D341Med (cell line): ENCODE measurements at regions not wholly inside any gene's neighbourhood (a gene's known extent, or its start where the extent isn't known, plus 50 kb on each side); places are given as distances from the start of the nearest gene placed in this dataset.

Experiments
- DNase-seq: peaks from one replicate; pipeline ENCODE4 v3.0.0; 2012; ENCODE audit warnings: low spot score

- DNase-seq, result no peak
Observed at GRCh38 chr11:134576286-134576685, 164.2 kb upstream of the B3GAT1 start.

- no peak for DNase-seq
Observed at GRCh38 chr11:134575504-134576230, 163.6 kb upstream of the B3GAT1 start.

DNA sequence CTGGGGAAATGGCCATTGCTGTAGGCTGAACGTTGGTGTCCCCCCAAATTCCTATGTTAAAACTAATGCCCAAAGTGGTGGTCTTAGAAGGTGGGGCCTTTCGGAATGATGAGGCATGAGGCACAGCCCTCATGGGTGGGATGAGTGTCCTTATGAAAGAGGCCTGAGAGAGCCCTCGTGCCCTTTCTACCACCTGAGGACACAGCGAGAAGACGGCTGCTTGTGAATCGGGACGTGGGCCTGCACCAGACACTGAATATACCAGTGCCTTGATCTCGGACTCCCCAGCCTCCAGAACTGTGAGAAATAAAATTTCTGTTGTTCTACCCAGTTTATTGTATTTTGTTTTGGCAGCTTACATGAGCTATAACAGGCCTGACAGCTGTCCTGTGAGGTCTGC is 162.9 kb upstream of the B3GAT1 start:
- DNase-seq, result no peak

- DNase-seq, result no peak
Observed at GRCh38 chr11:134574425-134574824, 162.4 kb upstream of the B3GAT1 start.

DNA sequence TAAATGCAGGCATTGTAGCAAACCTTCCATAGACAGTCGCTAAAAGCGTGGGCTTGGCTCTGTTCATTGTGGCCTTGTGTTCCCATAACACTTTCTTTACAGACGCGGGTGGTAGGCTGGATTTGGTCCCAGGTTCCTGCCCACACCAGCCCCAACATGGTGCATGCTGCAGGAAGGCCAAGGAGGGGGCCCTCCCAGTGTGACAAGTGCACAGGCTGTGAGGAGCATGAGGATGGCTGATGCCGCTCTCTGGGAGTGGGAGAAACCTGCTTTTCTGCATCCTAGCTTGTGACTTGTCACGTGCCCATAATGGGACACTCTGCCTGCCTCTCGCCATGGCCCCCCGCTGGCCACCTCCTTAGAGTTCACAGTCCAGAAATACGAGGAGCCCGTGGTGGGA is 161.8 kb upstream of the B3GAT1 start:
- no peak for DNase-seq

DNA sequence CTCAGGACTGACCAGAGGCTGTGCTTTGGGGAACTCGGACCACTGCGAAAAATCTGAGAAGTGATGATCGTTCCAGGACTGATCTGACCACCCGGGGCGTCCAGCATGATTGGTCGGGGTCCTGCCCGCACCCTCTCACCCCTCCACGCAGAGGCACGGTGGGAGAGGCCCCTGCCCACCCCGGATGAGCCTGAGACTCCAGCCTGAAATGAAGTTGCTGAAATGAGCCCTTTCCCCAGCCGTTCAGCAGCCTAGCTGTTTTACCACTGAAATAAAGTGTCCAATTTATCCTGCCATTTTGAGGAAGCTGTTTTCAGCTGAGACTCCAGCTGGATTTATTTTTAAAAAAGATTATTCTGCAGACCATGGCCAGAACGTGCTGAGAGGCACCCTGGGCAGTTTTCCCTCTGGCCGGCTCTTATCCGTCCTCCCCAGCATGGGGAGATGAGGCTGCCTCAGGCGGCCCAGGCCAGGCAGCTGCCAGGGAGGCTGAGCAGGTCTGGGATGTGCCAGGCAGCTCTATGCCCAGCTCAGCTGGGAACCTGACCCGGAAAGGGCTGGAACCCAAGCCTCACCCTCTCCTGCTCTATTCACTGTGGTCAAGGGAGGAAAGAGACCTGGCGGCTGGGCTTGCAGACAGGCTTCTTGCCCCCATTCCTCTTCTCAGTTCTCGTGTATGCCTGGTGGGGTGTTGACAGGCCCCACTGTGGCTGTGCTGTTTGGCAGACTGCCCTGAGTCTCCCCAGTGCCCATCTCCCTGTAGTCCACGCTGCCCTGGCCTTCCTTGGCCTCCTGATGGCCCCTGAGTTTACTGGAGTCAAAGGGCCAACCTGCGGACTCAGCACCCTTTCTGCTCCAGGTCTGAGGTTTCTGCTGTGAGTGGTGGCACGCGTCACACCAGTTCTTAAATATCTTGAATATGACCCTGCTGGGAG is 161.0 kb upstream of the B3GAT1 start:
- DNase-seq, result peak; percentile 12

- DNase-seq, result no peak
Observed at GRCh38 chr11:134571301-134571700, 159.3 kb upstream of the B3GAT1 start.

GRCh38 chr11:134569195-134569594 is 157.2 kb upstream of the B3GAT1 start:
- DNase-seq, result no peak

- peak; percentile 20 for DNase-seq
Observed at GRCh38 chr11:134566311-134566710, 154.3 kb upstream of the B3GAT1 start.

- no peak for DNase-seq
Observed at GRCh38 chr11:134565343-134565891, 153.4 kb upstream of the B3GAT1 start.

GRCh38 chr11:134564472-134565200 is 152.6 kb upstream of the B3GAT1 start:
- DNase-seq, result no peak

- DNase-seq, result peak; percentile 14
Observed at GRCh38 chr11:134562941-134563471, 151.0 kb upstream of the B3GAT1 start.

DNA sequence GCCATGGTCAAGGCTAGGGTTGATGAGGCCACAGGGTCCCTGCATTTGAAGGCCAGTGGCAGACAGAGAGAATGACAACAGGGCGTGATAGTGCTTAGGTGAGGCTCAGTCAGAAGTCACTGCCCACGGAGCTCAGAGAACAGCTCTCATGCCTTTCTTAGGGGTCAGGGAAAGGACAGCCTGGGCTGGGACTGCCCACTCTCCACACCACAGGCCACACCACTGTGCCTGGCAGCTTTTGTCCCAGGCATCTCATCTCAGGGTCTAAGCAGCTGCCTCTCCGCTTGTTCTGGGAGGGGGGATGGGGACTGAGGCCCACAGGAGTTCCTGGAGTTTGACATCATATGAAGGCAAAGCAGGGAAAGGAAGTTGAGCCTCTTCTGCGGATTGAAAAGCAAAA is 150.2 kb upstream of the B3GAT1 start:
- peak; percentile 9 for DNase-seq

DNA sequence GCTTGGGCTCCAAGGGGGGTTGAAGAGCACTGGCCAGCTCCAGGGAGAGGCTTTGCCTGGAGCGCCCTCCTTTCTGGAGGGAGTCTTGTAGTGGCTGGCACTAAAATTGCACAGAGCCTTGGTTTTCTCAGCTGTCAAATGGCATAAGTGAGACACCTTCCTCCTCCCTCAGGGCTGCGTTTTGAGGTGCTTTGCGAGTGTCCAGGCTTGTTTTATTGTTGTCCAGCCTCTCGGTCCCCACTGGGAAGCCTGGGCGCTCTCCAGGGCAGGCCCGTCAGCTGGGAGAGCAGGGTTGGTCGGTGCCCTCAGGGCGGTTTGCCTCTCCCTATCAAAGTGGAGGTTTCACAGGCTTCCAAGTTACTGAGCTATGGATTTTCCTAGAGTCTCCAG is 149.3 kb upstream of the B3GAT1 start:
- peak; percentile 20 for DNase-seq

GRCh38 chr11:134560566-134561330 is 148.7 kb upstream of the B3GAT1 start:
- DNase-seq, result peak; percentile 22

DNA sequence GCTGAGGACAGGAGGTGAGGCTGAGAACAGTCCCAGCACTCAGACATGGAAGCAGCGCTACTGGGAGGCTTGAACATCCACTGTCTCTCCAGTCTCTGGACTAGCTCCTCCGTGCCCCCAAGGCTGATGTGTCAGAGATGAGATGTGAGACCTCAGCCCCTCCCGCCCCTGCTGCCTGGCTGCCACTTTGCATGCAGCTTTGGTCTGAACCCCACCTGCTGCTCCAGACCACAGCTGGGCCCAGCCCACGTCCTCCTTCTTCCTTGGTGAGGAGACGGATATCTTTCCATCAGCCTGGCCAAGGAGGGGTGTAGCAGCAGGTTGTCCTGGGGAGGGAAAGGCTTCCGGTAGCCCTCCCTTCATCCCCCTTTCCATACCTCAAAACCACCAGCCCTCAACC is 148.0 kb upstream of the B3GAT1 start:
- peak; percentile 15 for DNase-seq

- DNase-seq, result peak; percentile 26
Observed at GRCh38 chr11:134559602-134559962, 147.5 kb upstream of the B3GAT1 start.

DNA sequence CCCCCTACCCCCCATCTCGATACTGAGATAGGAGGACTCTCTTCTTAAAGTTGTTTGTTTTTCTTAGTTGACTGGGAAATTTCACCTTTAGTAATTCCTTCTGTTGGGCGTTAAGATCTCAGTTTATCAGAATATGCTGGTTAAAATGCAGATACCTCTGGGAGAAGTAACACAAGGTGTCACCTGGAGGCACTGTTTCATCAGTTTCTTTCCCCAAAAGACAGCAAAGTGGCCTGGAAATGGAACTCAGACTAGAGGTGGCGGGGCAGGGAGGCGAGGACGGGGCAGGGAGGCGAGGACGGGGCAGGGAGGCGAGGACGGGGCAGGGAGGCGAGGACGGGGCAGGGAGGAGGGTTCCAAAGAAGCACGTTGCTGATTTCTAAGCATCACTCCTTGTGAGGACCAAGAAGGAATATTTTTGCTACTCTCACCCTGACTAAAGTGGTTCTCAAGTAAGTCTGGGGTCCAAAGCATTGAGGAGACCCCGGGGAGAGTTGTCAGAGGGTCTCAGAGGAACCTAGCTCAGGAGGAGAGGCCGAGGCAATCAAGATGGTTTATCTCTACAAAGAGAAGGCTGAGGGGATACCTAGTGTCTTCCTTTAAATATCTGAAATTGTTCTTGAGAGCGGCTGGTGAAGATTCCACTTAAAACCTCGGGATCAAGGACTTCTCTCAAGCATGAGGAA is 147.0 kb upstream of the B3GAT1 start:
- peak; percentile 5 for DNase-seq

GRCh38 chr11:134558258-134558835 is 146.3 kb upstream of the B3GAT1 start:
- peak; percentile 5 for DNase-seq

DNA sequence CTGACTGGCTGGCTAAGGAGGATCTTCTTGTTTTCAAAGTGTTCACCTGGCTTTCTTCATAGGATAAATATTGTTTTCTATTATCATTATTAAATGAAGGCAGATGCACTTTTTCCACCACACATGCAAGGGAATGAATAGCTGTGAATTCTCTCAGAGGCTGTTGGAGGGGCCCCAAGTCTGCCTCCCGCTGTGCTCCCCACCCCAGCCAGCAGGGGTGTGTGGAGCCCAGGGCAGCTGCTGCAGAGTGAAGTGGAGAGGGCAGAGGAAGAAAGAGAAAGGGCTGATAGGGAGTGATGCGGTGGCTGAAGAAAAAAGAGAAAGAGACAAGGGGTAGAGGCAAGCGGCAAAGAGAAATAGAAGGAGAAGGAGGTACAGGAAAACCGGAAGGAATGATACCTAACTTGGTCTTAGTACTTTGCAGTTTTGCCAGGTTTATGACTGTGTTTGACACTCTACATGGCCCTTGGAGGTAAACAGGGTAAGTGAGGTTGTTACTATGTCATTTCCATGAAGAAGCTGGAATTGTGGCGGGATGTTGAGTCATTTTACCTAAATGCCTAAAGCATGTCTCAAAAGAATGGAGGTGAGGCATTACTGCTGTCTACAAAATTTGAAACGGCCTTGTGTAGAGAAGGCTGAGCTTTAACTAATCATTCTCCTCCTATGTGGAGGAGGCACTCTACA is 145.7 kb upstream of the B3GAT1 start:
- DNase-seq, result peak; percentile 4
